Astrocyte of the cerebellum (primary cell): ENCODE measurements at regions not wholly inside any gene's neighbourhood (a gene's known extent, or its start where the extent isn't known, plus 50 kb on each side); places are given as distances from the start of the nearest gene placed in this dataset.
A peak's percentile ranks its signal among the peaks of the same experiment; 100 is the strongest.
"Not testable (repeated sequence)": the region's sequence is repeated elsewhere in the genome, so short reads cannot be mapped to it uniquely, and the experiment has no call there.

ENCODE experiments used
- DNase-seq: peaks from one replicate; pipeline ENCODE4 v3.0.0-alpha.2; 2011; ENCODE audit warnings: low read depth
- H3K4me3 ChIP-seq: 2 replicates; pipeline ENCODE4 v1.5.1; 2011; ENCODE audit warnings: mild to moderate bottlenecking, low read depth, low read length, moderate library complexity
- CTCF ChIP-seq: IDR thresholded peaks from 2 replicates; pipeline ENCODE4 v1.5.1; 2012; ENCODE audit warnings: low read length, low read depth, moderate library complexity, mild to moderate bottlenecking; ENCODE audit errors: missing control alignments
- in situ Hi-C: cut with HindIII; loops from 2 replicates; pipeline ENCODE4 v1.10.0; 2017; ENCODE audit warnings: low sequenced_read_pairs

DNA sequence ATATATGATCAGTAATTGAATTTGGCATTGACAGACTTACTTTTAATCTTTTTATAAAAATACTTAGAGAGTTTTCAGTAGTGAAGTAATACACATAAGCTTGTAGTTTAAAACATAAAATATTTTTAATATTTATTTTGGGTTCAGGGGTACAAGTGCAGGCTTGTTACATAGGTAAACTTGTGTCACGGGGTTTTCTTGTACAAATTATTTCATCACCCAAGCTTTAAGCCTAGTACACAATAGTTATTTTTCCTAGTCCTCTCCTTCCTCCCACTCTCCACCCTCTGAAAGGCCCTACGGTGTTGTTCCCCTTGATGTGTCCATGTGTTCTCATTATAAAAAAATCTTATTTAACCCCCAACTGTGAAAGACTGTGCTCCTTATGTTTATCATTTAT is 1397.8 kb upstream of the RAG2 start:
- DNase-seq: no peak
- no peak for TF ChIP-seq CTCF
- no peak overlapping the region for H3K4me3 ChIP-seq
- in situ Hi-C loops: no loop called here

DNA sequence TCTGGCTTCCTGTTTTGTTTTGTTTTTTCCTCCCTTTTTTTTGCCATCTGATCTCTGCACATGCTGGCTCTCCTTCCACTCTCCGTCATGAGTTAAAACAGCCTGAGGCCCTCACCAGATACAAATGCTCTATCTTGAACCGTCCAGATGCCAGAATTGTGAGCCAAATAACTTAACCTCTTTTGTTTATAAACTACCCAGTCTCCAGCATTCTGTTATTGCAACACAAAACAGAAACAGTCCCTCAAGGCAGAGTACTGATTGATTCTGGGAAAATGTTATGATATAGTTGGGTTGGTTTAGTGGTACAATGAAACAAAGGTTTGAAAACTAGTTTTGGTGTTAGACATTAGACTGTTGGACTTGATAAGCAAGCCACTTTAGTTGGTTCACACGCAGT is 1390.0 kb upstream of the RAG2 start:
- TF ChIP-seq CTCF: no peak
- H3K4me3 ChIP-seq: no peak overlapping the region
- DNase-seq: peak; percentile 57
- in situ Hi-C loops: no loop called here

DNA sequence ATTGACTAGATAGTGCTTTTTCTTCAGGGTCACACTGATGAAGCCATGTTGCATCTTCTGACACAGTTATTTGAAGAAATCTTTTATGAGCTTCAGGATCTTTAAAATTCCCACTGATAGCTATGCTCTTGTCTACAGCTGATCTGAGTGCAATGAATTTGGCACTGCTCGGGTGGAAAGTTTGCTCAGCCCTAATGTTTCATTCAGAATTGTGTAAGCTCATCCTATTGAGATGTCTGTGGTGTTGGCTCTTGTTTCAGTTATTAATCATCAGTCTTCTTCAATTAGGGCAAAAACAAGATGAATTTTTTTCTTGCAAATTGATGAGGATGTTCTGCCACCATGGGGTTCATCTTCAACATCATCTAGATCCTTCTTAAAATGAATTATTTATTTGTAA is 1387.0 kb upstream of the RAG2 start:
- no peak for TF ChIP-seq CTCF
- DNase-seq: no peak
- in situ Hi-C loops: no loop called here
- H3K4me3 ChIP-seq: no peak overlapping the region

DNA sequence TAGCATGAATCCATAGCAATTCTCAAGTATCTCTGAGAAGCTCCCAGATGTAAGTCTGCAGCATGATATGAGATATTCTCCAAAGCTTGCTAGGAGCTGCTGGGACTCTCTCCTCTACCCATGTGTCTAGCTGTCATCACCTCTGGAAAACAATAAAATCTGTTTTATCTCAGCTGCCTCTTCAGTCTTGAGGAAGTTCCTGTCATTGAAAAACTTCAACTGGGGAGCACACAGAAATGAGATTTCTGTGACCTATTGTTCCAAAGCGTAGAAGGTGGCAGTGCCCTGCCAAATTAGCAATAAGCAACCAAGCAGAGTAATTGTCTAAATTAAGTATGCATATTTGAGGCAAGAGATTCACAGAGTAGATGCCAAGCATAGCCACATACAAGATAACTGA is 1380.6 kb upstream of the RAG2 start:
- H3K4me3 ChIP-seq: no peak overlapping the region
- DNase-seq: no peak
- in situ Hi-C loops: no loop called here
- TF ChIP-seq CTCF: no peak

DNA sequence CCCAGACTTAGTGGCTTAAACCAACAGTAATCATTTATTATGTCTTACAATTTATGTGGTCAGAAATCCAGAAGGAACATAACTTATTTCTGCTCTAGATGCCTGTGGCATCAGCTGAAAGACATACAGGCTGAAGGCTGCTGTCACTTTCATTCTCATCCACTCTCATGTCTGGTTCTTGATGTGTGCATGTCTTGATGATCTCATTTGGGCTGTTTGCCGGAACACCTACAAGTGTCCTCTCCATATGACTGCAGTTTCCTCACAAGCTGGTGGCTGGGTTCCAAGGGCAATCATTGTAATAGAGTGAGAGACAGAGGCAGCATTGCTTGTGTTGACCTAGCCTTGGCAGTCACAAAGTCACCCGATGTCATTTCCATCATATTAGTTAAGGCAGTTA is 1375.9 kb upstream of the RAG2 start:
- no peak for DNase-seq

GRCh38 chr11:37972691-37973090 is 1374.7 kb upstream of the RAG2 start:
- in situ Hi-C loops: no loop called here
- H3K4me3 ChIP-seq: no peak overlapping the region
- TF ChIP-seq CTCF: no peak
- no peak for DNase-seq

More for the DNA sequence above, 1375.9 kb upstream of the RAG2 start:
- in situ Hi-C loops: no loop called here
- TF ChIP-seq CTCF: no peak
- no peak overlapping the region for H3K4me3 ChIP-seq

GRCh38 chr11:37969336-37969735 is 1371.3 kb upstream of the RAG2 start:
- DNase-seq, H3K4me3 ChIP-seq, in situ Hi-C loops: not testable (repeated sequence)
